Fibroblast of skin of left biceps (primary cell): ENCODE measurements at regions not wholly inside any gene's neighbourhood (a gene's known extent, or its start where the extent isn't known, plus 50 kb on each side); places are given as distances from the start of the nearest gene placed in this dataset.
"Not testable (repeated sequence)": the region's sequence is repeated elsewhere in the genome, so short reads cannot be mapped to it uniquely, and the experiment has no call there.

ENCODE experiments used
- DNase-seq, 2 experiments: peaks; one replicate each; pipeline ENCODE4 v3.0.0-alpha.2; 2013; ENCODE audit warnings: low read depth in 2 of 2

- no peak for DNase-seq
These were observed 79.9 kb upstream of the SLC1A3 start for GRCh38 chr5:36526537-36526936.

DNA sequence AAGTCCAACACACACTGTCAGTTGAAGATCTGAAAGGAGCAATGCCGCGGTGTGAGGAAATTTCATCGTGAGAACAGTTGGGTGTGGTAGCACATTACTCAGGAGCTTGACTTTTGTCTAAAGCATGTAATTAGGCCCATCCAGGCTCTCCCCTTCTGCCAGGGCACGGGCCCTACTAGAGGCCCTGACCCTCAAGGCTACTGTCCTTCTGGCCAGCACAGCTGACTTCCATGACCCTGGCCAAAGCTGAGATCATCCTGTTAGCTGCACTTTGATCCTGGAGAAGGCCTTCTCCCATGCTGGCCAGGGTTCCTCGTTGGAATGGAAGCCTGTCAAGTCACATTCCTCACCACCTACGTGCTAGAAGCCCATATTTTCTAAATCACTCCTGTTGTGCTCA lies 77.8 kb upstream of the SLC1A3 start:
- no peak for DNase-seq

DNA sequence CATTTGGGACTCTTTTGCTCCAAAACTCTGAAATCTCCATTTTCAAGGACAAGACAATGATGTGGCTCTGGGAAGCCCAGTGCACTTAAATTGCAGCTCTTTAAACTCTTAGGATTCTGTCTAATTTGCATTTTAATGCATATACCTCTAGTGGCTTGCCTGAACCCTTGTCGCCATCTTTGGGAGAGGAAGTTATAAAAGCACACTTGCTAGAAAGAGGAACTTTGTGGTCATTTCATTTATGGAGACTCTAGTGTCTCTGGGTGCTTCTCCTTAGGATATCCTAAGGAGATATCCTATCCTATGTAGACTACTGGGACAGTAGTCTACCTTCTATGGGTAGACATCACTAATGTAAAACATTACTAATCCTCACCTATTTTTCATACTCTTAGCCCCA lies 77.3 kb upstream of the SLC1A3 start:
- no peak for DNase-seq

- no peak for DNase-seq
These were observed 76.2 kb upstream of the SLC1A3 start for GRCh38 chr5:36530215-36530614.

- no peak for DNase-seq
These were observed 75.0 kb upstream of the SLC1A3 start for GRCh38 chr5:36531401-36531800.

- DNase-seq: no peak
These were observed 71.0 kb upstream of the SLC1A3 start for GRCh38 chr5:36535378-36535777.

GRCh38 chr5:36535859-36536615 lies 70.4 kb upstream of the SLC1A3 start:
- DNase-seq: no peak

GRCh38 chr5:36536616-36537005 lies 69.8 kb upstream of the SLC1A3 start:
- DNase-seq: no peak

DNA sequence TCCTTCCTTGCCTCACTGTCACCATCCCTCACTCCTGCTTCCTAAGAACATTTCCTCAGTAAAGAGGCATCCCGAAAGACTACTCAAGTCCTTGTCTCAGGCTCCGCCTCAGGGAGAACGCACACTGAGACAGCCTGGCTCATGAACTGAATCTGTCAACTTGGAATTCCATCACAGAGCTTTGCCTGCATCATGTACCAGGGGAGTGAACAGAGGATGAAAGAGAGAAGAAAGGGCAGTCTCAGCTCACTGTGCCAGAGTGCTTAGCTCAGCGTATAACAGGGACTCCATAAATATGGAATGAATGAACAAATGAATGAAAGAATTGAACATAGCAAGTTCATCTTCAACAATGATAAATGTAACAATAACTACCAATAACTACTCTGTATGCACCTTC lies 68.7 kb upstream of the SLC1A3 start:
- DNase-seq: no peak

GRCh38 chr5:36552651-36553393 lies 53.6 kb upstream of the SLC1A3 start:
- no peak for DNase-seq

DNA sequence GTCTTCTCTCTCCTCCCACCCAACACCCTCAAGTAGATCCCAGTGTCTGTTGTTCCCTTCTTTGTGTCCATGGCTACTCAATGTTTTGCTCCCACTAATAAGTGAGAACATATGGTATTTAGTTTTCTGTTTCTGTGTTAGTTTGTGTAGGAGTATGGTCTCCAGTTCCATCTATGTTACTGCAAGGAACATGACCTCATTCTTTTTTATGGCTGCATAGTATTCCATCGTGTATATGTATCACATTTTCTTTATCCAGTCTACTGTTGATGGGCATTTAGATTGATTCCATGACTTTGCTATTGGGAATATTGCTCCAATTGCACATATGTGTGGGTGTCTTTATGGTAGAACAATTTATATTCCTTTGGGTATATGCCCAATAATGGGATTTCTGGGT lies 51.4 kb upstream of the SLC1A3 start:
- not testable (repeated sequence) for DNase-seq
